HG03378 (cell line): ENCODE measurements at regions not wholly inside any gene's neighbourhood (a gene's known extent, or its start where the extent isn't known, plus 50 kb on each side); places are given as distances from the start of the nearest gene placed in this dataset.
"Not testable (repeated sequence)": the region's sequence is repeated elsewhere in the genome, so short reads cannot be mapped to it uniquely, and the experiment has no call there.

ENCODE experiments used
- ATAC-seq: cut with Tn5 transposase; IDR thresholded peaks from one replicate; pipeline ENCODE4 v1.9.1; 2021; ENCODE audit warnings: mild to moderate bottlenecking, moderate library complexity; ENCODE audit not compliant: unreplicated experiment

GRCh38 chr4:106604319-106605051 lies 235.9 kb upstream of the GIMD1 start:
- ATAC-seq, result no peak

GRCh38 chr4:106603471-106603870 lies 234.9 kb upstream of the GIMD1 start:
- ATAC-seq, result no peak

GRCh38 chr4:106602711-106603110 lies 234.1 kb upstream of the GIMD1 start:
- ATAC-seq, result no peak

GRCh38 chr4:106601519-106601918 lies 232.9 kb upstream of the GIMD1 start:
- no peak for ATAC-seq

- no peak for ATAC-seq
These were observed 227.3 kb upstream of the GIMD1 start for GRCh38 chr4:106595906-106596305.

GRCh38 chr4:106594291-106594952 lies 225.8 kb upstream of the GIMD1 start:
- no peak for ATAC-seq

GRCh38 chr4:106588891-106589290 lies 220.3 kb upstream of the GIMD1 start:
- ATAC-seq, result no peak

- ATAC-seq, result no peak
These were observed 219.0 kb upstream of the GIMD1 start for GRCh38 chr4:106587558-106587957.

- ATAC-seq, result no peak
These were observed 217.4 kb upstream of the GIMD1 start for GRCh38 chr4:106585915-106586349.

- ATAC-seq, result no peak
These were observed 215.9 kb upstream of the GIMD1 start for GRCh38 chr4:106584337-106584989.

GRCh38 chr4:106583567-106583966 lies 215.0 kb upstream of the GIMD1 start:
- no peak for ATAC-seq

- no peak for ATAC-seq
These were observed 214.5 kb upstream of the GIMD1 start for GRCh38 chr4:106583108-106583507.

GRCh38 chr4:106582103-106582502 lies 213.5 kb upstream of the GIMD1 start:
- ATAC-seq, result no peak

GRCh38 chr4:106579236-106579635 lies 210.7 kb upstream of the GIMD1 start:
- ATAC-seq, result no peak

GRCh38 chr4:106569146-106570031 lies 200.8 kb upstream of the GIMD1 start:
- no peak for ATAC-seq

GRCh38 chr4:106565727-106566126 lies 197.1 kb upstream of the GIMD1 start:
- no peak for ATAC-seq

- ATAC-seq, result not testable (repeated sequence)
These were observed 195.1 kb upstream of the GIMD1 start for GRCh38 chr4:106563637-106564036.

- no peak for ATAC-seq
These were observed 183.1 kb upstream of the GIMD1 start for GRCh38 chr4:106551724-106552123.

GRCh38 chr4:106548446-106549044 lies 180.0 kb upstream of the GIMD1 start:
- ATAC-seq, result no peak

GRCh38 chr4:106546370-106546769 lies 177.8 kb upstream of the GIMD1 start:
- no peak for ATAC-seq

- not testable (repeated sequence) for ATAC-seq
These were observed 174.0 kb upstream of the GIMD1 start for GRCh38 chr4:106542609-106543008.
